Stimulated activated naive CD8-positive, alpha-beta T cell treated with anti-CD3 and anti-CD28 coated beads, Interleukin-15, amount 100 ng/mL, for 72 hours (primary cell): ENCODE measurements at regions not wholly inside any gene's neighbourhood (a gene's known extent, or its start where the extent isn't known, plus 50 kb on each side); places are given as distances from the start of the nearest gene placed in this dataset.

ENCODE experiments used
- ATAC-seq: fragments of 150-1000 bp; cut with Tn5 transposase; 2 replicates; pipeline ENCODE4 v1.10.0; 2021; ENCODE audit warnings: mild to moderate bottlenecking, moderate library complexity
- DNase-seq, 2 donors: peaks; one replicate each; pipeline ENCODE4 v3.0.0; 2021 to 2022
- H3K27ac Mint-ChIP-seq, 2 donors: one replicate each; pipeline ENCODE4 v1.8.0; 2022; ENCODE audit warnings: mild to moderate bottlenecking in 2 of 2, mixed read lengths in 2 of 2, moderate library complexity in 2 of 2
- H3K27me3 Mint-ChIP-seq: one replicate; pipeline ENCODE4 v1.8.0; 2022; ENCODE audit warnings: mixed read lengths
- H3K4me1 Mint-ChIP-seq: one replicate; pipeline ENCODE4 v1.8.0; 2022; ENCODE audit warnings: mild to moderate bottlenecking, mixed read lengths
- H3K4me3 Mint-ChIP-seq, 2 donors: one replicate each; pipeline ENCODE4 v1.8.0; 2022; ENCODE audit warnings: mild to moderate bottlenecking in 2 of 2, mixed read lengths in 2 of 2, moderate library complexity in 1 of 2
- H3K9me3 Mint-ChIP-seq, 2 donors: one replicate each; pipeline ENCODE4 v1.8.0; 2022; ENCODE audit warnings: mixed read lengths in 2 of 2

GRCh38 chr3:152193673-152194267 is 75.0 kb upstream of the MBNL1 start:
- peaks cover 90% of the 10 kb centered on the region for H3K4me1 Mint-ChIP-seq
- DNase-seq (peak; percentile 36 to 52), ATAC-seq (peak; percentile 84)
- H3K27ac Mint-ChIP-seq: peak overlapping the region; percentile 93 to 96
- H3K27me3 Mint-ChIP-seq: no peaks in the 10 kb centered on the region
- H3K4me3 Mint-ChIP-seq: peak overlapping the region; percentile 78 to 85
- H3K9me3 Mint-ChIP-seq: no peaks in the 10 kb centered on the region

DNA sequence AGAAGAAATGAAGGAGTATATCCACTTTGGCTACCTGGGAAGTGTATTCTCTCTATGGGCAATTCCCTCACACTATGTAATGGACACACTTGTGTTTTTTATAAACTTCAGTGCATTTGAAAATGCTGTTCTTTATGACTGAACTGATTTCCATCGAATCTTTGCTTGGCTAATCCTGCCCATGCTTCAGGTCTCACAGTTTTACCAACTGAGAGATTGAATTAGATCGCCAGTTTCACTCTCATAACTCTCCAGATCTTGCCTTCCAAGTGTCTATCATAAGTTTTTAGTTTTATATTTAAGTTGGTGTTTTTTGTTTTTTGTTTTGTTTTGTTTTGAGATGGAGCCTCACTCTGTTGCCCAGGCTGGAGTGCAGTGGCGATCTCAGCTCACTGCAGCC is 73.5 kb upstream of the MBNL1 start:
- Mint-ChIP-seq H3K4me1 (peaks cover 90% of the 10 kb centered on the region), H3K4me3 (peak overlapping the region; percentile 47 to 98), H3K27me3 (no peaks in the 10 kb centered on the region), H3K9me3 (no peaks in the 10 kb centered on the region), H3K27ac (peak overlapping the region; percentile 75 to 96)
- ATAC-seq (no peak), DNase-seq (no peak)

GRCh38 chr3:152196782-152197181 is 71.9 kb upstream of the MBNL1 start:
- peaks cover 95% of the 10 kb centered on the region for H3K4me1 Mint-ChIP-seq
- peak overlapping the region; percentile 86 to 98 for H3K4me3 Mint-ChIP-seq
- H3K27ac Mint-ChIP-seq: peak overlapping the region; percentile 96 to 100
- no peaks in the 10 kb centered on the region for H3K9me3 Mint-ChIP-seq
- no peak for DNase-seq
- ATAC-seq: no peak
- no peaks in the 10 kb centered on the region for H3K27me3 Mint-ChIP-seq

GRCh38 chr3:152197451-152197850 is 71.3 kb upstream of the MBNL1 start:
- Mint-ChIP-seq H3K9me3 (no peaks in the 10 kb centered on the region), H3K27me3 (no peaks in the 10 kb centered on the region), H3K27ac (peak overlapping the region; percentile 98 to 100), H3K4me1 (peaks cover 91% of the 10 kb centered on the region), H3K4me3 (peak overlapping the region; percentile 75 to 98)
- DNase-seq (no peak), ATAC-seq (peak; percentile 37)

DNA sequence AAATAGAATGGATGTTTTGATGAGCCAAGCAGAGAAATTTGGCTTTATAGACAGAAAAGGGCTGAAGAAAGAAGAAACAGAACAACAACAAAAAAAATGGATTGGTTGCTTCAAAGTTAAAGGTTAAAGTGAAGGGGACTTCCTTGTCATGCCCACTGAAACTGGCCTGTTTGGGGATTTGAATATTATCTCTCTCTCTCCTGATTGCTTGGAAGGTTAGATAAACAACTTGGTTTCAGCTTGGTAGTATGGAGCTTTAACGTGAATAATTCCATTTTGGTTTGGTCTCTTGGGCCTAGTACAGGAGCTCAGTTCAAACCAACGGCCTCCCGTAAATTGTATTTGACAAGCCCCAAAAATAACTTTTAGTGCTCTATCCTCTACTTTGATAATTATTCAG is 70.8 kb upstream of the MBNL1 start:
- no peaks in the 10 kb centered on the region for H3K9me3 Mint-ChIP-seq
- H3K4me1 Mint-ChIP-seq: peaks cover 88% of the 10 kb centered on the region
- peak overlapping the region; percentile 98 to 100 for H3K27ac Mint-ChIP-seq
- ATAC-seq (peak; percentile 58), DNase-seq (peak in 1 of 2 donors; percentile 38)
- H3K4me3 Mint-ChIP-seq: peak overlapping the region; percentile 75 to 98
- no peaks in the 10 kb centered on the region for H3K27me3 Mint-ChIP-seq

DNA sequence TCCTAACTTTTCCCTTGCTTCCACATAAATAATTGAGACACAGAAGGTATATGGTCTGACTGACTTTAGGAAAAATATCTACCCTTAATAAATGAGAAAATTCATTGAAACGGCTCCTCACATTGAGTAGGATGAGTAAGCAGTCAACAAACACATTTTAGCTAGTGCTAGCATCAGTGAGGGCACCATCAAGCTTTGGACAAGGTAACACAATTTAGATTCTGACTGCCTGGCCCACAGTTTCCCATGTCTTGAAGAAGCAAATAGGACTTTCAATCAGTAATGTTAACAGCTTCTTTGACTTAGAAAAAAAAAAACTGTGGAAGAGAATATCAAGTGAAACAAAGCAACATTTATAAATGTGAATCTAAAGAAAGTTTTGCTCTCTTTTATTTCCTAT is 70.1 kb upstream of the MBNL1 start:
- H3K27ac Mint-ChIP-seq: peak overlapping the region; percentile 98 to 100

DNA sequence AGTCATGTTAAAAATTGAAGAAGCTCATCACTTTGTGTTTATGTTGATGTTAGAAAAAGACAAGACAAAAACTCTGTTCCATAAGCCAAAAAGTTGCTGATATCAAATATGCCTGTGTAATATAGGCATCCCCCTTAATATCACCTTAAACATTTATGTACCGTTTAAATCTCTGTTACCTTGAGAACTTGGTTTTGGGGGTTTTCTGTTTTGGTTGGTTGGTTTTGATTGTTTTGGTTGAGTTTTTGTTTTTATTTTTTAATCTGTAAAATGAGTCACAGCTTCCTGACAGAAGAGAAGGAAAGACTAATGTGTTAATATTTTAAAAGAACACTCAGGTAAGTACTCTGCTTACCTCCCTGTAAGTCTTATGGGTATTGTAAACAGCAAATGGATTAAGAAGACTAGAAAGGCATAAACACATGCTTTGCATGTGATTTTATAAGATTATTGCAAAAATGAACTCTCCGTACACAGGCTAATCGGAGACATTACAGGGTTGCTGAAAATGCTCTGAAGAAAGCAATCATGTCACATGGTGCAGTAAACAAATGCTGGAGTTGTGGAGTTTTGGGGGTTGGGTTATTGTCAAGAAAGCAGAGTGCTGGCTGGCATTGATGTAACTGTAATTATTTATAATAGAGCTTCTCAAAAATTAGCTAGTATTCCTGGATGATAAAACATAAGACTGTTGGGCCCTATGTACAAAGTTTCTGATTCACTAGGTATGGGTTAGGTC is 69.5 kb upstream of the MBNL1 start:
- Mint-ChIP-seq H3K4me3 (peak overlapping the region; percentile 75 to 98), H3K9me3 (no peaks in the 10 kb centered on the region), H3K4me1 (peaks cover 82% of the 10 kb centered on the region), H3K27me3 (no peaks in the 10 kb centered on the region), H3K27ac (peak overlapping the region; percentile 98 to 100)
- no peak for DNase-seq
- ATAC-seq: peak; percentile 49

More for the DNA sequence above, 70.1 kb upstream of the MBNL1 start:
- peak overlapping the region; percentile 75 to 98 for H3K4me3 Mint-ChIP-seq
- DNase-seq (no peak), ATAC-seq (no peak)
- no peaks in the 10 kb centered on the region for H3K27me3 Mint-ChIP-seq
- H3K4me1 Mint-ChIP-seq: peaks cover 88% of the 10 kb centered on the region
- no peaks in the 10 kb centered on the region for H3K9me3 Mint-ChIP-seq

GRCh38 chr3:152200476-152201420 is 68.0 kb upstream of the MBNL1 start:
- no peaks in the 10 kb centered on the region for H3K27me3 Mint-ChIP-seq
- H3K4me3 Mint-ChIP-seq: peak overlapping the region; percentile 75 to 98
- H3K4me1 Mint-ChIP-seq: peaks cover 78% of the 10 kb centered on the region
- no peaks in the 10 kb centered on the region for H3K9me3 Mint-ChIP-seq
- DNase-seq: no peak
- H3K27ac Mint-ChIP-seq: peak overlapping the region; percentile 95 to 100
- no peak for ATAC-seq

DNA sequence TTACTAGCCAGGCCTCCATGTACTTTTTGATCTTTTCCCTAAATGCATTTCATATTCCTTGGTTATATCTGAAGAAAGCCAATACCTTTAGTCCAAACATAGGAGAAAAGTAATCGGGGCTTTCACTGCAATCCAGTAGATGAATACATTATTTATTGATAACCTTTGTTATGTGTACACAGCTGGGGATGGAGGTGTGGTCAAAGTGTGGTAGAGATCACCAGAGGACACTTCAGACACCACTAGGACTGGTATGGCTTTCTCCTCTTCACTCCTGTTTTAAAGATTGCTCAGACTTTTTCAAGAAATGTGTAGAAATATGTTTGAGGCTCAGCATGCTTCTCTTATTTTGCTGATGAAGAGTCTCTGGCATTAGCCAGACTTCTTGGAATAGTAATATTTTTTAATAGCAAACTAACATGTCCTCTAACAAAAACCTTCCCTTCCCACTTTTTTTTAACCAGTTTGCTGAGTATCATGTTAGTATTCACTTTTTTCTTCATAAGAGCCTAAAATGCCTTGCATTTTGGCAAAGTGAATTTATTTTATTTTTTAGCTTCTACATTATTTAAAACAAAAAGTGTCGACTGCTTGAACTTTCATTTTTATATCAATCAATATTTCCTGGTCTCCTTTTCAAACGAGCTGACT is 65.6 kb upstream of the MBNL1 start:
- Mint-ChIP-seq H3K9me3 (no peaks in the 10 kb centered on the region), H3K4me3 (peak overlapping the region; percentile 85 to 88), H3K27me3 (no peaks in the 10 kb centered on the region), H3K27ac (peak overlapping the region; percentile 97 to 98), H3K4me1 (peaks cover 68% of the 10 kb centered on the region)
- DNase-seq: no peak
- ATAC-seq: peak; percentile 63

GRCh38 chr3:152203652-152204051 is 65.1 kb upstream of the MBNL1 start:
- Mint-ChIP-seq H3K9me3 (no peaks in the 10 kb centered on the region), H3K4me3 (peak overlapping the region; percentile 85 to 88), H3K27me3 (no peaks in the 10 kb centered on the region), H3K4me1 (peaks cover 68% of the 10 kb centered on the region), H3K27ac (peak overlapping the region; percentile 97 to 98)
- no peak for DNase-seq
- ATAC-seq: no peak

GRCh38 chr3:152204218-152204617 is 64.5 kb upstream of the MBNL1 start:
- Mint-ChIP-seq H3K4me3 (peak overlapping the region; percentile 37 to 76), H3K4me1 (peaks cover 68% of the 10 kb centered on the region), H3K9me3 (no peaks in the 10 kb centered on the region), H3K27ac (peak overlapping the region in 1 of 2 donors; percentile 78), H3K27me3 (no peaks in the 10 kb centered on the region)
- peak; percentile 56 for ATAC-seq
- DNase-seq: no peak

GRCh38 chr3:152205097-152205593 is 63.6 kb upstream of the MBNL1 start:
- no peaks in the 10 kb centered on the region for H3K27me3 Mint-ChIP-seq
- H3K27ac Mint-ChIP-seq: peak overlapping the region; percentile 13 to 88
- peak overlapping the region; percentile 72 to 88 for H3K4me3 Mint-ChIP-seq
- DNase-seq (no peak), ATAC-seq (no peak)
- peaks cover 69% of the 10 kb centered on the region for H3K4me1 Mint-ChIP-seq
- H3K9me3 Mint-ChIP-seq: no peaks in the 10 kb centered on the region

DNA sequence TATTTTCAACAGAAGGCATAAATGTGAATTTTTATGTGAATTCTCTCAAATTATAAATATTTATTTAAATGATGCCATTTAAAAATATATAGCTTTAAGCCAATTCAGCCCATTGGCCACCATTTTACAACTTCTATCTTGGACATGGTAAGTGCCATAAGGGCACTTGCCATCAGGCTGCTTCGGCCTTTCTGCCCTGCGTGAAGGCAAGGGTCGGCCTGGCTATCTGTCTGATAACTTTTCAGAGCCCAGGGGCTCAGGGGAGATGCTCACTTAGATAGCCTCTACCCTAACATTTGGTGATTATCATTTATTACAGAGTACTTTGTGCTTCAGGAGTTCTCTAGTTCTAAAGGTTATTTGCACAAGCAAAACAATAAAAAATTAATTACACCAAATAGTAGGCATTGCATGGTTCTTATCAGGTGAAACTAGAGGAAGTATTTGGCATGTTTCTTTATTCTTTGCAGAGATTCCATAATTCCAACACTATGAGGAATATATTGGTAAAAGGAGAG is 62.4 kb upstream of the MBNL1 start:
- Mint-ChIP-seq H3K4me1 (peaks cover 70% of the 10 kb centered on the region), H3K27ac (no peak overlapping the region), H3K27me3 (no peaks in the 10 kb centered on the region), H3K4me3 (no peak overlapping the region), H3K9me3 (no peaks in the 10 kb centered on the region)
- DNase-seq: no peak
- ATAC-seq: no peak

DNA sequence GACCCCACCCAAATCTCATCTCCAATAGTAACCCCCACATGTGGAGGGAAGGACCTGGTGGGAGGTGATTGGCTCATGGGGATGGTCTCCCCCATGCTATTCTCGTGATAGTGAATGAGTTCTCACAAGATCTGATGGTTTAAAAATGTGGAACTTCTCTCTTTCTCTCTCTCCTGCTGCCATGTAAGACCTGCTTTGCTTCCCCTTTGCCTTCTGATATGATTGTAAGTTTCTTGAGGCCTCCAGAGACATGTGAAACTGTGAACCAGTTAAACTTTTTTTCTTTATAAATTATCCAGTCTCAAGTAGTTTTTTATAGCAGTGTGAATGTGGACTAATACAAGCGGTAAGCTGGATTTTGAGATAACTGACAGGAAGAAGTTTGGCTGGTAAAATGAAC is 60.3 kb upstream of the MBNL1 start:
- peaks cover 69% of the 10 kb centered on the region for H3K4me1 Mint-ChIP-seq
- H3K27ac Mint-ChIP-seq: peak overlapping the region in 1 of 2 donors; percentile 78
- H3K9me3 Mint-ChIP-seq: no peaks in the 10 kb centered on the region
- H3K27me3 Mint-ChIP-seq: no peaks in the 10 kb centered on the region
- ATAC-seq: no peak
- peak overlapping the region; percentile 22 to 71 for H3K4me3 Mint-ChIP-seq
- DNase-seq: no peak

DNA sequence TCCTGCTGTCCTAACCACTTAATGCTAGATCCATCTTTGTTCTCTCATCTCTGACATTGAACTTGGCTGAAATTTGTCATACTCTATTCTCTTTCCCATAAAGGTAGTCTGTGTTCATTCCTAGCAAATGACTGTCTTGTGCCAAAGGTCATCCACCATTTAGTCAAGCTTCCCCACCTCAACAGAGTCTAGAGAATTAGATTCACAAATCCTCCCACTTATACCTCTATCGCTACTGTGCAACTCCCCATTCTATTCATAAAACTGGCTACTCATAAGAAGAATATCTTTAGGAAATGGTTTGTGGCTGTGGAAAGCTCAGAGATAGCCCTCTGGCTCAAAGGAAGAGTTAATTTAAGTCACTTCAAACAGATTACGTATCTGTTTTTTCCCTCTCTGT is 59.7 kb upstream of the MBNL1 start:
- Mint-ChIP-seq H3K4me1 (peaks cover 74% of the 10 kb centered on the region), H3K4me3 (peak overlapping the region in 1 of 2 donors; percentile 71), H3K27me3 (no peaks in the 10 kb centered on the region), H3K27ac (peak overlapping the region in 1 of 2 donors; percentile 83), H3K9me3 (no peaks in the 10 kb centered on the region)
- DNase-seq (no peak), ATAC-seq (peak; percentile 86)
